Stimulated activated CD4-positive, alpha-beta T cell treated with anti-CD3 and anti-CD28 coated beads, Interleukin-12 subunit alpha, Interleukin-12 subunit beta, amount 100 ng/mL, for 4 hours (primary cell): ENCODE measurements at regions not wholly inside any gene's neighbourhood (a gene's known extent, or its start where the extent isn't known, plus 50 kb on each side); places are given as distances from the start of the nearest gene placed in this dataset.

Experiments used
- DNase-seq: peaks from one replicate; pipeline ENCODE4 v3.0.0-alpha.2; 2020

DNA sequence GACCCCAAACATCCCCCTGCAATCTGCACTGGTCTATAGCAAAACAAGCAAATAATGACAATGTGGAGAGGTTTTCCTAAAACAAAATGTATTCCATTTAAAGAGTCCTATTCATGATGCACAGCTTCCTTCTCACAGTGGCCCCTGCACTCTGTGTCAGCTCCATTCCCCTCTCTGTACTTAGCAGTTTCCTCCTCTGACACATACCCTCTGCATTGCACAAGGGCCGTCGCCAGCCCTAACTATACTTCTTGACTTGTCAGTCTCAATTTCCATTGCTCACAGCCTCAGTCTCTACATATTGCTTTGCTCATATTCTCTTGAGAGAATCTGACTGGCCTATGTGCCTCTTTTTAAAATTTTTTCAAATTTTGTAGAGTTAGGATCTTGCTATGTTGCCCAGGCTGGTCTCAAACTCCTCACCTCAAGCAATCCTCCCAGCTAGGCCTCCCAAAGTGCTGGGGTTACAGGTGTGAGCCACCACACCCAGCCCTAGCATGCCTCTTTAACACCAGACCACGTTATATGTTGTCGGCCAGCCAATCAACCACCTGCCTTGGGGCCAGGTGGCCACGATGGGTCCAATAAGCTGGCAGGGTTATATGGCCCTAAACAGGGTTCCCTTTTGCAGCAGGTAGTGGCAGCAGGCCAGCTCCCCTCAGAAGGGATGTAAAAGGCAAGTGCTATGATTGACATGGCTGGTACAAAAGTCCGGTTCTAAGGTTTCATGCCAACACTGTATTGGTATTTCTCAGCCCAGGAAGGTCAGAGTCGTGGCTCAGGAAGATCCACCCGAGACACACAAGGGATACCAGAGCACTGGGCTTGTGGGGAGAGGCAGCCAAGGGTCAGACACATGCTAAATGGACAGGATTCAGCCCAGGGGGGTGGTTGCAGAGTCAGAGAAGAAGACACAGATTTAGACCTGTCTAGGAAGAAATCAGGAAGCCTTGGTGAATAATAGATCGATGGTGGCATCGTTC is 59.0 kb upstream of the SMAD3 start:
- DNase-seq: no peak

DNA sequence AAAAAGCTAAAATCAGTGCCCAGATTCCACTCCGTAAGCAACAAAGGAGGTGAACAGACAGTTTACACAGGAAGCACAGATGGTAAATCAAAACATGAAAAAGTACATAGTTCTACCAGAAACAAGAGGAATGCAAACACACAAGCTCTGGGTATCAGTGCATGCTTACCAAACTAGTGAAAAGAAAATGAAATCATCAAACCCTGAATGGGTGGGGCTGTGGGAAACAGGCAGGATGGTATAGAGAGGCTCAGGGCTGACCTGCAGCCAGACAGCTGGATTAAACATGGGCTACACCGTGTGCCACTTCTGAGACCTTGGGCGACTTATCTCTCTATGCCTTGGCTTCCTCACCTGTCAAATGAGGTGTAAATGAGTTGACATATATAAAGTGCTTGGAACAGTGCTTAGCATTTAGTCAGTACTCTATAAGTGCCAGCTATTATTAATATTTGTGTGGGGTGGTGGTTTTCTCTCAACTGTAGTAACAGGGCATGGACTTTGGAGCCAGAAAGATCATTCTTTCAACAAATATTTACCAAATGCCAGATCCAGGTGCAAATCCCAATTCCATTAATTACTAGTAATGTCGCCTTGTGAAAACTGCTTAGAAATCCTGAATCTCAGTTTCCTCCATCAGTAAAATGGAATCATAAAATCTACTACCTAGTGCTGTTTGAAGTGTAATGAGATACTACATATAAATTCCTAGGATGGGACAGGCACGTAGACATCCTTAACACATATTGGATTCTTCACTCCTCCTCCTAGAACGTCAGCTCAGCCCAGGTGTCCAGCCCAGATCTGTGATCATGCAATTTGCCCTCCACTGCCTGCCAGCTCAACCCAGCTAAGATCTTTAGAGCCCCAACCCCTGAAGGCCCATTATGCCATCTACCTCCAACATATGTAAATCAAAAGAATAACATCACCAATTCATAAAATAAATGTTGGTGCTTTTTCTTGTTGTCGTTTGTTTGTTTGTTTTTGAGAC is 55.5 kb upstream of the SMAD3 start:
- no peak for DNase-seq

DNA sequence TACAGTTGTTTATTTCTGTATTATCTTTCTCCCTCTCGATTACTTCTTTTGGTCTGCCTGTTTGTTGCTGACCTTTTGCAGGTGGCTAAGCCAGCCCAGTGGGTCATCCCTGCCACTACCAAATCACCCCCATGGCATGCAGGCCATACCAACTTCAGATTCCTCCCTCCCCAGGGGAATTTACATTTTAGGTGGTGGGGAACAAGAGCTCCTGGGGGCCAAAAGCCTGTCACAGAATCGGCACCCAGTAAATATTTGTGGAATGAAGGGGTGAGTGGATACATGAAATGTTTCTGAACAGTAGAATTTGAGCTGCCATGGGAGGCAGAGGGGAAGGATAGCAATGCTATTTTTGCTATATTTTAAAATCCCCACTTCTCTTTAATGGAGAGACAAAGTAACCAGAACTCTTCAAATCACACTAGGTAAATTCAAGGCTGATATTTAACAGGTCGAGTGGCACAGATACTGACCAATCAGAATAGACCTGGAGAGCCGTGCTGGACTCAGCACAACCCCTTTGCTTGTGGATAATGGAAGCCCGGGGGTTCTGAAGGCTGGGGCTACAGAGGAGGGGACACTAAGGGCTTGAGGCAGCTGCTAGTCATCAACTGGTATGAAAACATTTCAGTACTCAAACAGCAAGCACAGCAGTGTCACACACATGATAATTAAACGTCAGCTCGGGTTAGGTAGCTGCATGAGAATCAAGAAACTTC is 54.3 kb upstream of the SMAD3 start:
- DNase-seq: no peak

DNA sequence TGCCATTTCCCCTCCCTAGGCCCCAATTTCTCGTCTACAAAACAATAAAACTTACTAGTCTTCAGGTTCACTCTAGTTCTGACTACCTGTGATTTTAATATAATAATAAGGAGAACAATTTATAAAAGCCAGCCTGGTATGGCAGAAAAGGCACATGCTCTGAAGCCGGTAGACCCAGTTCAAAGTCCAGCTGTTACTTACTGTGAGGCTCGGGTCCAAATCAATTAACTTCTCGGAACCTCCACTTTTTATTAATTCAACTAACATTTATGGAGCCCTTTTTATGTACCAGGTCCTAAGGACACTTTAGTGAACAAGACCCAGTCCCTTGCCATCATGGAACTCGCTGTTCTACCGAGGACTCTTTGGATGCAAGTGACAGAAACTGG is 53.8 kb upstream of the SMAD3 start:
- DNase-seq: no peak

DNA sequence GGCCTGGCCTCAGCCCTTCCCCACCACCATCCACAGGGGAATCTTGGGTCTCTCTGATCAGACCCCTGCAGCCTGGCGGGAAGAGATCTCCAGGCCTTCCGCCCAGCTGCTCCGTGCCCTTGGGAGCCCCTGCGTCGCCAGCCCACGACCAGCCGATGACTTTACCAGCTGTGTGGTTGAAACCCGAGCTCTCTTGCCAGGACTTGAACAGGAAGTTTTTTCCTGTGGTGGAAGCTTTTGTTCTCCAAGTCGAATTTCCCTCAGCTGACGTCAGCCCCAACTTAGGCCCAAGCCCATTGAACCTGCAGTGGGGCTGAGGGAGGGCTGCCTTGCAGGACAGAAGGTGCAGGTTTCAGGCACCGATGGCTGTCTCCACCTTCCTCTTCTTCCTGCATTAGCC is 51.7 kb upstream of the SMAD3 start:
- DNase-seq: no peak
